22Rv1 (cell line): ENCODE measurements at regions not wholly inside any gene's neighbourhood (a gene's known extent, or its start where the extent isn't known, plus 50 kb on each side); places are given as distances from the start of the nearest gene placed in this dataset.
"Not testable (repeated sequence)": the region's sequence is repeated elsewhere in the genome, so short reads cannot be mapped to it uniquely, and the experiment has no call there.

Experiments used
- ZFX ChIP-seq: fragments of 450-650 bp; IDR thresholded peaks from 2 replicates; pipeline ENCODE4 v1.6.1; 2017; ENCODE audit warnings: antibody characterized with exemption, borderline replicate concordance
- TF ChIP-seq, protein P1 (sequence below): fragments of 450-650 bp; IDR thresholded peaks from 2 replicates; pipeline ENCODE4 v1.5.1; 2017; ENCODE audit warnings: mild to moderate bottlenecking

DNA sequence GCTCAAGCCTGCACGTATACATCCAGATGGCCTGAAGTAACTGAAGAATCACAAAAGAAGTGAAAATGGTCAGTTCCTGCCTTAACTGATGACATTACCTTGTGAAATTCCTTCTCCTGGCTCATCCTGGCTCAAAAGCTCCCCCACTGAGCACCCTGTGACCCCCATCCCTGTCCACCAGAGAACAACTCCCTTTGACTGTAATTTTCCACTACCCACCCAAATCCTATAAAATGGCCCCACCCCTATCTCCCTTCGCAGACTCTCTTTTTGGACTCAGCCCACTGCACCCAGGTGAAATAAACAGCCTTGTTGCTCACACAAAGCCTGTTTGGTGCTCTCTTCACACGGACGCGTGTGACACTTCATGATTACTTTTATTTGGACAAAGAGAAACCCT lies 641.6 kb downstream of the TMEM182 start:
- TF ChIP-seq, protein P1, sequence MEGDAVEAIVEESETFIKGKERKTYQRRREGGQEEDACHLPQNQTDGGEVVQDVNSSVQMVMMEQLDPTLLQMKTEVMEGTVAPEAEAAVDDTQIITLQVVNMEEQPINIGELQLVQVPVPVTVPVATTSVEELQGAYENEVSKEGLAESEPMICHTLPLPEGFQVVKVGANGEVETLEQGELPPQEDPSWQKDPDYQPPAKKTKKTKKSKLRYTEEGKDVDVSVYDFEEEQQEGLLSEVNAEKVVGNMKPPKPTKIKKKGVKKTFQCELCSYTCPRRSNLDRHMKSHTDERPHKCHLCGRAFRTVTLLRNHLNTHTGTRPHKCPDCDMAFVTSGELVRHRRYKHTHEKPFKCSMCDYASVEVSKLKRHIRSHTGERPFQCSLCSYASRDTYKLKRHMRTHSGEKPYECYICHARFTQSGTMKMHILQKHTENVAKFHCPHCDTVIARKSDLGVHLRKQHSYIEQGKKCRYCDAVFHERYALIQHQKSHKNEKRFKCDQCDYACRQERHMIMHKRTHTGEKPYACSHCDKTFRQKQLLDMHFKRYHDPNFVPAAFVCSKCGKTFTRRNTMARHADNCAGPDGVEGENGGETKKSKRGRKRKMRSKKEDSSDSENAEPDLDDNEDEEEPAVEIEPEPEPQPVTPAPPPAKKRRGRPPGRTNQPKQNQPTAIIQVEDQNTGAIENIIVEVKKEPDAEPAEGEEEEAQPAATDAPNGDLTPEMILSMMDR: not testable (repeated sequence)
- TF ChIP-seq ZFX: not testable (repeated sequence)
